Natural killer cell (primary cell): ENCODE measurements at regions not wholly inside any gene's neighbourhood (a gene's known extent, or its start where the extent isn't known, plus 50 kb on each side); places are given as distances from the start of the nearest gene placed in this dataset.

Experiments used
- ATAC-seq, 3 donors: fragments of 150-1000 bp in 2 of 3; fragments of 200-7000 bp in 1 of 3; cut with Tn5 transposase; 1 replicate in 1 of 3; 2 replicates in 2 of 3; pipeline ENCODE4 v1.10.0; 2021; ENCODE audit warnings: mild to moderate bottlenecking in 2 of 3, moderate library complexity in 2 of 3
- DNase-seq, 2 donors: peaks; one replicate each; pipeline versions ENCODE4 v3.0.0 to v3.0.0-alpha.2; 2013 to 2021; ENCODE audit warnings: mixed read lengths in 1 of 2
- H3K27ac ChIP-seq: one replicate; pipeline ENCODE4 v1.5.1; 2013; ENCODE audit warnings: mild to moderate bottlenecking, low read length
- H3K27me3 ChIP-seq: one replicate; pipeline ENCODE4 v1.6.1; 2013; ENCODE audit warnings: low read length; ENCODE audit not compliant: control insufficient read depth, insufficient read depth
- H3K36me3 ChIP-seq: one replicate; pipeline ENCODE4 v1.6.1; 2013; ENCODE audit warnings: low read length; ENCODE audit not compliant: control insufficient read depth, insufficient read depth
- H3K4me1 ChIP-seq: one replicate; pipeline ENCODE4 v1.6.1; 2013; ENCODE audit warnings: low read length; ENCODE audit not compliant: control insufficient read depth, insufficient read depth
- H3K4me3 ChIP-seq: one replicate; pipeline ENCODE4 v1.5.1; 2013; ENCODE audit warnings: low read length
- H3K9me3 ChIP-seq: one replicate; pipeline ENCODE4 v1.6.1; 2013; ENCODE audit warnings: low read length; ENCODE audit not compliant: control insufficient read depth, insufficient read depth
- H3K27ac Mint-ChIP-seq, 2 donors: one replicate each; pipeline ENCODE4 v1.8.0; 2022; ENCODE audit warnings: mild to moderate bottlenecking in 2 of 2, mixed read lengths in 2 of 2, moderate library complexity in 1 of 2
- H3K27me3 Mint-ChIP-seq, 2 donors: one replicate each; pipeline ENCODE4 v1.8.0; 2022; ENCODE audit warnings: low read depth in 2 of 2, mixed read lengths in 2 of 2
- H3K36me3 Mint-ChIP-seq: one replicate; pipeline ENCODE4 v1.8.0; 2022; ENCODE audit warnings: mixed read lengths
- H3K4me1 Mint-ChIP-seq, 2 donors: one replicate each; pipeline ENCODE4 v1.8.0; 2022; ENCODE audit warnings: mixed read lengths in 2 of 2
- H3K4me3 Mint-ChIP-seq: one replicate; pipeline ENCODE4 v1.8.0; 2022; ENCODE audit warnings: mild to moderate bottlenecking, moderate library complexity, mixed read lengths
- H3K9me3 Mint-ChIP-seq, 2 donors: one replicate each; pipeline ENCODE4 v1.8.0; 2022; ENCODE audit warnings: mixed read lengths in 2 of 2
- CTCF ChIP-seq: fragments of 200-600 bp; IDR thresholded peaks from one replicate; pipeline ENCODE4 v1.8.0; 2022; ENCODE audit warnings: antibody characterized with exemption
- WGBS: methylation state at CpG from one replicate; pipeline ENCODE4 v1.1.7; 2013; ENCODE audit warnings: missing lambda C conversion rate; ENCODE audit not compliant: insufficient coverage; 5-methylcytosine and 5-hydroxymethylcytosine counted together
- intact Hi-C: fragments of 100-400 bp; cut with micrococcal nuclease; formaldehyde crosslinking; loops from one replicate; pipeline ENCODE4 v1.14.2; 2022

DNA sequence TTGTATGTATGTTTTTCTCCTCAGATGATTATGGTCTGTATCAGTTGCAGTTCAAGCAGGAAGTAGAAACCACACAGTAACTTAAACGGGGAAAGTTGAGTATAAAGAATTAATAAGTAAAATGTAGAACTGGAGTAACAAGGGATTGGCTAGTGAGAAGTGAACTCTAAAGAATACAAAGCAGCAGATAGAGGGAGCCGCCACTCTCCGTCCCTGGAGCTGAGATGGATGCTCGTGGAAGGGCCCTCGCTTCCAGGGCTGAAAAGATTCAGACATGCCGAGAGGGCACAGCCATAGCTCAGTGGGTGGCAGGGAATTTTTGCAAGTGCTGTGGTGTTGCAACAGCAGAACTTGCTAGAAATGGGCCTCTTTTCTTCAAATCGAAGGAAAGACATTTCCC, 155.8 kb downstream of the COL6A3 start:
- Histone ChIP-seq H3K4me3 (no peak overlapping the region), H3K27ac (no peak overlapping the region), H3K9me3 (no peaks in the 10 kb centered on the region), H3K36me3 (no peaks in the 10 kb centered on the region), H3K27me3 (no peaks in the 10 kb centered on the region), H3K4me1 (no peaks in the 10 kb centered on the region)
- DNase-seq: no peak
- Mint-ChIP-seq H3K27ac (no peak overlapping the region), H3K27me3 (peaks cover 10 to 19% of the 10 kb centered on the region in 2 donors), H3K4me1 (no peaks in the 10 kb centered on the region), H3K36me3 (no peaks in the 10 kb centered on the region), H3K4me3 (no peak overlapping the region), H3K9me3 (no peaks in the 10 kb centered on the region)
- no peak for TF ChIP-seq CTCF
- ATAC-seq: no peak
- 44% methylated on average over 6 of the region's 7 CpGs for WGBS
- intact Hi-C loops: no loop called here

DNA sequence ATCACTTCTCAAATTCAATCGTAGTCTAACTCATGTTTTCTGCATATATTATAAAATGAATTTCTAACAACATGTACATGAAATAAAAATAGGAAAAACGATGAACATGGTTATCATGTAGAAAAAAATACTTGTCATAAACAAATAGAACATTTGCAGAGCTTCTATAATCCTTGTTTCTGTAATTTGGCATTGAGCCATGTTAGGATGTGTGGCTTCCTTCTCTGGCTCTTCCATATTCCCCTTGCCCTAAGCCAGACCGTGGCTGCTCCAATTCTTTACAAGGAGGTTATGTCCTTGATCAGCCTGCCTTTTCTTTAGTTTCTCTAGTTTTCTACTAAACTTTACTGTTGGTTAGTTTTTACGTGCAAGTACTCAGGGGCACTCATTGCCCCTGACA, 155.3 kb downstream of the COL6A3 start:
- no peak for TF ChIP-seq CTCF
- Mint-ChIP-seq H3K4me1 (no peaks in the 10 kb centered on the region), H3K27me3 (peaks cover 8 to 17% of the 10 kb centered on the region in 2 donors), H3K27ac (no peak overlapping the region), H3K36me3 (no peaks in the 10 kb centered on the region), H3K4me3 (no peak overlapping the region), H3K9me3 (no peaks in the 10 kb centered on the region)
- ATAC-seq (no peak), DNase-seq (no peak)
- no peak overlapping the region for H3K4me3 ChIP-seq
- 82% methylated on average over 2 of the region's 4 CpGs for WGBS
- H3K9me3 ChIP-seq: no peaks in the 10 kb centered on the region
- no peaks in the 10 kb centered on the region for H3K4me1 ChIP-seq
- intact Hi-C loops: no loop called here
- no peak overlapping the region for H3K27ac ChIP-seq
- H3K36me3 ChIP-seq: no peaks in the 10 kb centered on the region
- H3K27me3 ChIP-seq: no peaks in the 10 kb centered on the region

- no peaks in the 10 kb centered on the region for H3K4me1 Mint-ChIP-seq
- Histone ChIP-seq H3K4me3 (no peak overlapping the region), H3K9me3 (no peaks in the 10 kb centered on the region), H3K4me1 (no peaks in the 10 kb centered on the region), H3K36me3 (no peaks in the 10 kb centered on the region), H3K27me3 (no peaks in the 10 kb centered on the region), H3K27ac (no peak overlapping the region)
- no peak for TF ChIP-seq CTCF
- no peaks in the 10 kb centered on the region for H3K9me3 Mint-ChIP-seq
- DNase-seq (no peak), ATAC-seq (no peak)
- no peaks in the 10 kb centered on the region for H3K36me3 Mint-ChIP-seq
- intact Hi-C loops: no loop called here
- no peak overlapping the region for H3K4me3 Mint-ChIP-seq
- 94% methylated on average over 4 of the region's 4 CpGs for WGBS
- peaks cover 7 to 17% of the 10 kb centered on the region in 2 donors for H3K27me3 Mint-ChIP-seq
- H3K27ac Mint-ChIP-seq: no peak overlapping the region
Observed at GRCh38 chr2:237259201-237259600, 154.8 kb downstream of the COL6A3 start.

GRCh38 chr2:237260039-237260620, 153.8 kb downstream of the COL6A3 start:
- Histone ChIP-seq H3K27me3 (no peaks in the 10 kb centered on the region), H3K36me3 (no peaks in the 10 kb centered on the region), H3K4me1 (no peaks in the 10 kb centered on the region), H3K27ac (no peak overlapping the region), H3K9me3 (no peaks in the 10 kb centered on the region), H3K4me3 (no peak overlapping the region)
- Mint-ChIP-seq H3K4me1 (no peaks in the 10 kb centered on the region), H3K9me3 (no peaks in the 10 kb centered on the region), H3K27me3 (peaks cover 7 to 21% of the 10 kb centered on the region in 2 donors), H3K4me3 (no peak overlapping the region), H3K27ac (no peak overlapping the region), H3K36me3 (no peaks in the 10 kb centered on the region)
- no peak for DNase-seq
- intact Hi-C loops: no loop called here
- no peak for ATAC-seq
- 100% methylated on average over 1 of the region's 2 CpGs for WGBS
- TF ChIP-seq CTCF: no peak
